NB4 (cell line): ENCODE measurements at regions not wholly inside any gene's neighbourhood (a gene's known extent, or its start where the extent isn't known, plus 50 kb on each side); places are given as distances from the start of the nearest gene placed in this dataset.

Source experiments
- MYC ChIP-seq: IDR thresholded peaks from 2 replicates; pipeline ENCODE4 v1.6.1; 2011; ENCODE audit warnings: low read depth, low read length
- POLR2A ChIP-seq: IDR thresholded peaks from 2 replicates; pipeline ENCODE4 v1.6.1; 2011; ENCODE audit warnings: mild to moderate bottlenecking; ENCODE audit not compliant: insufficient read length; ENCODE audit errors: extremely low read depth
- TF ChIP-seq, protein P1 (sequence below): IDR thresholded peaks from one replicate; pipeline ENCODE4 v1.5.1; 2012; ENCODE audit warnings: low read depth, low read length
- TF ChIP-seq, protein P2 (sequence below): IDR thresholded peaks from 2 replicates; pipeline ENCODE4 v1.6.1; 2011; ENCODE audit warnings: low read depth, low read length

- TF ChIP-seq, protein P1, sequence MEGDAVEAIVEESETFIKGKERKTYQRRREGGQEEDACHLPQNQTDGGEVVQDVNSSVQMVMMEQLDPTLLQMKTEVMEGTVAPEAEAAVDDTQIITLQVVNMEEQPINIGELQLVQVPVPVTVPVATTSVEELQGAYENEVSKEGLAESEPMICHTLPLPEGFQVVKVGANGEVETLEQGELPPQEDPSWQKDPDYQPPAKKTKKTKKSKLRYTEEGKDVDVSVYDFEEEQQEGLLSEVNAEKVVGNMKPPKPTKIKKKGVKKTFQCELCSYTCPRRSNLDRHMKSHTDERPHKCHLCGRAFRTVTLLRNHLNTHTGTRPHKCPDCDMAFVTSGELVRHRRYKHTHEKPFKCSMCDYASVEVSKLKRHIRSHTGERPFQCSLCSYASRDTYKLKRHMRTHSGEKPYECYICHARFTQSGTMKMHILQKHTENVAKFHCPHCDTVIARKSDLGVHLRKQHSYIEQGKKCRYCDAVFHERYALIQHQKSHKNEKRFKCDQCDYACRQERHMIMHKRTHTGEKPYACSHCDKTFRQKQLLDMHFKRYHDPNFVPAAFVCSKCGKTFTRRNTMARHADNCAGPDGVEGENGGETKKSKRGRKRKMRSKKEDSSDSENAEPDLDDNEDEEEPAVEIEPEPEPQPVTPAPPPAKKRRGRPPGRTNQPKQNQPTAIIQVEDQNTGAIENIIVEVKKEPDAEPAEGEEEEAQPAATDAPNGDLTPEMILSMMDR, result no peak
- TF ChIP-seq, protein P2, sequence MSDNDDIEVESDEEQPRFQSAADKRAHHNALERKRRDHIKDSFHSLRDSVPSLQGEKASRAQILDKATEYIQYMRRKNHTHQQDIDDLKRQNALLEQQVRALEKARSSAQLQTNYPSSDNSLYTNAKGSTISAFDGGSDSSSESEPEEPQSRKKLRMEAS, result no peak
- no peak for TF ChIP-seq POLR2A
- TF ChIP-seq MYC, result no peak
These were observed 710.1 kb upstream of the STXBP6 start for GRCh38 chr14:25759920-25760655.
